A549 (cell line): ENCODE measurements at regions not wholly inside any gene's neighbourhood (a gene's known extent, or its start where the extent isn't known, plus 50 kb on each side); places are given as distances from the start of the nearest gene placed in this dataset.

Experiments used
- ATAC-seq, 2 experiments: fragments of 200-7000 bp in 1 of 2; fragments of >200 bp in 1 of 2; cut with Nextera tagmentation in 1 of 2; cut with Tn5 transposase in 1 of 2; 3 replicates each; pipeline versions ENCODE4 v1.8.0 to v1.9.1; 2018 to 2020; ENCODE audit warnings: mild to moderate bottlenecking in 1 of 2, moderate library complexity in 1 of 2
- CTCF ChIA-PET: fragments of 300-600 bp; sonication (Branson Sonifier 250); formaldehyde crosslinking; extraction: SDS; loops from one replicate; lab custom pipeline; 2021; ENCODE audit warnings: antibody characterized with exemption, inconsistent platforms; lab: Yijun Ruan, JAX
- POLR2A ChIA-PET: fragments of 350-600 bp; formaldehyde crosslinking; extraction: SDS; loops from one replicate; lab custom pipeline; 2021; ENCODE audit warnings: antibody characterized with exemption, inconsistent platforms; lab: Yijun Ruan, JAX
- DNase-seq, 2 experiments: peaks; one replicate each; pipeline versions ENCODE4 v3.0.0 to v3.0.0-alpha.2; 2011 to 2016; ENCODE audit warnings: low read depth in 1 of 2, low spot score in 1 of 2
- FAIRE-seq: peaks from 2 replicates; lab custom pipeline; 2011; peaks lifted over from hg19 to GRCh38; lab: Jason Lieb, UNC
- H3K27ac ChIP-seq, 2 experiments: fragments of >200 bp; sonication (Bioruptor Twin); formaldehyde crosslinking; 3 replicates each; pipeline ENCODE4 v1.5.1; 2016 to 2017
- H3K4me1 ChIP-seq: fragments of >200 bp; sonication (Bioruptor Twin); formaldehyde crosslinking; 3 replicates; pipeline ENCODE4 v1.6.1; 2016
- H3K4me2 ChIP-seq: fragments of >200 bp; sonication (Bioruptor Twin); formaldehyde crosslinking; 3 replicates; pipeline ENCODE4 v1.6.1; 2016
- H3K4me3 ChIP-seq: fragments of >200 bp; sonication (Bioruptor Twin); formaldehyde crosslinking; 3 replicates; pipeline ENCODE4 v1.5.1; 2016
- H3K9me3 ChIP-seq: fragments of >200 bp; sonication (Bioruptor Twin); formaldehyde crosslinking; 3 replicates; pipeline ENCODE4 v1.6.1; 2016
- CBX8 ChIP-seq: fragments of 200-600 bp; sonication (generic); IDR thresholded peaks from 2 replicates; pipeline ENCODE4 v1.6.1; 2016
- CEBPB ChIP-seq, 2 experiments: fragments of >200 bp in 1 of 2; sonication (Bioruptor Twin) in 1 of 2; formaldehyde crosslinking in 1 of 2; IDR thresholded peaks; 2 replicates each; pipeline ENCODE4 v1.6.1; 2012 to 2016
- CTCF ChIP-seq: fragments of >200 bp; sonication (Bioruptor Twin); formaldehyde crosslinking; IDR thresholded peaks from 3 replicates; pipeline ENCODE4 v1.5.1; 2016
- EHF ChIP-seq: fragments of 250-450 bp; sonication (Bioruptor Pico); IDR thresholded peaks from 2 replicates; pipeline ENCODE4 v1.5.0; 2020; ENCODE audit warnings: mild to moderate bottlenecking
- EHMT2 ChIP-seq: fragments of 200-600 bp; sonication (generic); IDR thresholded peaks from 2 replicates; pipeline ENCODE4 v1.6.1; 2016; ENCODE audit warnings: antibody characterized with exemption, low read depth, mild to moderate bottlenecking, moderate library complexity
- EP300 ChIP-seq, 2 experiments: fragments of >200 bp; sonication (Bioruptor Twin); formaldehyde crosslinking; IDR thresholded peaks; 2 replicates in 1 of 2; 3 replicates in 1 of 2; pipeline ENCODE4 v1.6.1; 2016 to 2017
- ESRRA ChIP-seq: fragments of 150-350 bp; IDR thresholded peaks from 2 replicates; pipeline ENCODE4 v1.6.1; 2014; ENCODE audit warnings: mild to moderate bottlenecking, low read length, borderline replicate concordance
- FOSL2 ChIP-seq, 2 experiments: fragments of 450-650 bp in 1 of 2; fragments of >200 bp in 1 of 2; sonication (Bioruptor Twin) in 1 of 2; formaldehyde crosslinking; IDR thresholded peaks; 2 replicates each; pipeline versions ENCODE4 v1.5.0 to v1.6.1; 2016 to 2020; ENCODE audit warnings: mild to moderate bottlenecking in 1 of 2, moderate library complexity in 1 of 2
- HES2 ChIP-seq: fragments of >200 bp; sonication (Bioruptor Twin); formaldehyde crosslinking; IDR thresholded peaks from 2 replicates; pipeline ENCODE4 v1.6.1; 2016
- HMGXB4 ChIP-seq: fragments of 250-450 bp; sonication (Bioruptor Pico); IDR thresholded peaks from 2 replicates; pipeline ENCODE4 v1.5.0; 2021; ENCODE audit warnings: mild to moderate bottlenecking, moderate library complexity, borderline replicate concordance
- HOXA7 ChIP-seq: fragments of 250-450 bp; sonication (Bioruptor Pico); IDR thresholded peaks from 2 replicates; pipeline ENCODE4 v1.5.0; 2020; ENCODE audit warnings: mild to moderate bottlenecking, moderate library complexity
- HOXB5 ChIP-seq: fragments of 250-450 bp; sonication (Bioruptor Pico); IDR thresholded peaks from 2 replicates; pipeline ENCODE4 v1.5.0; 2020; ENCODE audit warnings: mild to moderate bottlenecking, moderate library complexity
- JUNB ChIP-seq: fragments of >200 bp; sonication (Bioruptor Twin); formaldehyde crosslinking; IDR thresholded peaks from 2 replicates; pipeline ENCODE4 v1.6.1; 2016
- KDM5A ChIP-seq: fragments of 200-600 bp; sonication (generic); IDR thresholded peaks from 2 replicates; pipeline ENCODE4 v1.6.1; 2016; ENCODE audit warnings: antibody characterized with exemption, mild to moderate bottlenecking
- MAFK ChIP-seq: fragments of 450-650 bp; IDR thresholded peaks from 2 replicates; pipeline ENCODE4 v1.6.1; 2014; ENCODE audit not compliant: partially characterized antibody
- MAX ChIP-seq: IDR thresholded peaks from 2 replicates; pipeline ENCODE4 v1.6.1; 2012
- MAZ ChIP-seq: fragments of 150-350 bp; IDR thresholded peaks from 2 replicates; pipeline ENCODE4 v1.6.1; 2014; ENCODE audit warnings: antibody characterized with exemption, low read depth, low read length, borderline replicate concordance
- MYC ChIP-seq: IDR thresholded peaks from 2 replicates; pipeline ENCODE4 v1.6.1; 2012; ENCODE audit warnings: mild to moderate bottlenecking, inconsistent platforms, low read length, improper control_type of control experiment, borderline replicate concordance
- NR3C1 ChIP-seq: fragments of >200 bp; sonication (Bioruptor Twin); formaldehyde crosslinking; IDR thresholded peaks from 3 replicates; pipeline ENCODE4 v1.6.1; 2017
- PHF8 ChIP-seq: fragments of 200-600 bp; sonication (generic); IDR thresholded peaks from 2 replicates; pipeline ENCODE4 v1.6.1; 2016; ENCODE audit warnings: low read depth, mild to moderate bottlenecking, antibody characterized with exemption, moderate library complexity, borderline replicate concordance
- POLR2A ChIP-seq: IDR thresholded peaks from 2 replicates; pipeline ENCODE4 v1.6.1; 2012; ENCODE audit warnings: mild to moderate bottlenecking, low read length
- RAD21 ChIP-seq, 2 experiments: fragments of >200 bp in 1 of 2; sonication (Bioruptor Twin) in 1 of 2; formaldehyde crosslinking in 1 of 2; IDR thresholded peaks in 1 of 2; conservative IDR thresholded peaks in 1 of 2; 2 replicates in 1 of 2; 3 replicates in 1 of 2; pipeline ENCODE4 v1.6.1; 2012 to 2018; ENCODE audit warnings: inconsistent platforms in 1 of 2
- RARB ChIP-seq: fragments of 250-450 bp; sonication (Bioruptor Pico); IDR thresholded peaks from 2 replicates; pipeline ENCODE4 v1.8.0; 2021; ENCODE audit warnings: mild to moderate bottlenecking, moderate library complexity
- RNF2 ChIP-seq: fragments of 200-600 bp; sonication (generic); IDR thresholded peaks from 2 replicates; pipeline ENCODE4 v1.6.1; 2016; ENCODE audit warnings: low read depth, mild to moderate bottlenecking, antibody characterized with exemption, moderate library complexity, borderline replicate concordance
- SMC3 ChIP-seq: fragments of >200 bp; sonication (Bioruptor Twin); formaldehyde crosslinking; IDR thresholded peaks from 3 replicates; pipeline ENCODE4 v1.6.1; 2018; ENCODE audit warnings: inconsistent platforms
- SREBF2 ChIP-seq: fragments of 450-650 bp; IDR thresholded peaks from 2 replicates; pipeline ENCODE4 v1.6.1; 2014; ENCODE audit warnings: mild to moderate bottlenecking, moderate library complexity
- TFCP2L1 ChIP-seq: fragments of 250-450 bp; sonication (Bioruptor Pico); IDR thresholded peaks from 2 replicates; pipeline ENCODE4 v1.5.0; 2021; ENCODE audit warnings: mild to moderate bottlenecking
- TP53 ChIP-seq: fragments of 250-450 bp; sonication (Bioruptor Pico); IDR thresholded peaks from 2 replicates; pipeline ENCODE4 v1.5.0; 2021; ENCODE audit warnings: mild to moderate bottlenecking, moderate library complexity
- USF2 ChIP-seq: fragments of 450-650 bp; IDR thresholded peaks from 2 replicates; pipeline ENCODE4 v1.6.1; 2014; ENCODE audit warnings: antibody characterized with exemption
- ZSCAN20 ChIP-seq: fragments of 250-450 bp; sonication (Bioruptor Pico); IDR thresholded peaks from 2 replicates; pipeline ENCODE4 v1.8.0; 2022; ENCODE audit warnings: mild to moderate bottlenecking, moderate library complexity
- WGBS: methylation state at CpG from one replicate; pipeline ENCODE4 v1.1.6; 2017; ENCODE audit errors: missing lambda C conversion rate; 5-methylcytosine and 5-hydroxymethylcytosine counted together

- WGBS = 76% methylated on average over 4 of the region's 5 CpGs
- POLR2A ChIA-PET = no interaction called here
- Histone ChIP-seq H3K9me3 (no peaks in the 10 kb centered on the region), H3K4me1 (no peaks in the 10 kb centered on the region), H3K27ac (no peak overlapping the region), H3K4me2 (no peak overlapping the region), H3K4me3 (no peak overlapping the region)
- DNase-seq (no peak), ATAC-seq (no peak), FAIRE-seq (no peak)
- CTCF ChIA-PET = interaction anchor here (2.3 kb wide), 1 partner anchor 10 kb away, joined by 11 read pairs; no protein-coding TSS in a partner anchor
- TF ChIP-seq USF2 = no peak
- TF ChIP-seq HOXB5 (CRISPR knock-in tag) = no peak
- no peak for TF ChIP-seq RAD21 (conservative IDR thresholded peaks at IDR 0.05 in 1 of 2, IDR thresholded peaks at IDR 0.05 in 1 of 2)
- TF ChIP-seq RNF2 = no peak
- no peak for TF ChIP-seq PHF8
- TF ChIP-seq MAFK = no peak
- no peak for TF ChIP-seq SMC3
- no peak for TF ChIP-seq ZSCAN20
- no peak for TF ChIP-seq CBX8
- TF ChIP-seq RARB (CRISPR knock-in tag) = no peak
- TF ChIP-seq HOXA7 = no peak
- TF ChIP-seq HMGXB4 (CRISPR knock-in tag) = no peak
- TF ChIP-seq ESRRA = no peak
- no peak for TF ChIP-seq MAX
- no peak for TF ChIP-seq NR3C1
- no peak for TF ChIP-seq EHMT2
- TF ChIP-seq TP53 = no peak
- no peak for TF ChIP-seq HES2
- no peak for TF ChIP-seq CTCF
- TF ChIP-seq EP300 (IDR thresholded peaks at IDR 0.05) = no peak
Measured at GRCh38 chr1:54479251-54479650, 68.8 kb upstream of the ACOT11 start.

- H3K4me3 ChIP-seq = no peak overlapping the region
- no peak overlapping the region for H3K27ac ChIP-seq
- H3K4me1 ChIP-seq = no peaks in the 10 kb centered on the region
- POLR2A ChIA-PET = no interaction called here
- H3K4me2 ChIP-seq = no peak overlapping the region
- FAIRE-seq (no peak), ATAC-seq (no peak), DNase-seq (no peak)
- H3K9me3 ChIP-seq = no peaks in the 10 kb centered on the region
- 68% methylated on average over 6 of the region's 6 CpGs for WGBS
- TF ChIP-seq FOSL2 (IDR thresholded peaks at IDR 0.05) = no peak
- TF ChIP-seq FOSL2 (CRISPR knock-in tag; IDR thresholded peaks at IDR 0.05) = no peak
- TF ChIP-seq MYC = no peak
- TF ChIP-seq EHF (CRISPR knock-in tag) = no peak
- TF ChIP-seq CEBPB (IDR thresholded peaks at IDR 0.05) = no peak
- TF ChIP-seq KDM5A = no peak
- TF ChIP-seq RNF2 = no peak
- TF ChIP-seq ZSCAN20 = no peak
- no peak for TF ChIP-seq TFCP2L1
- no peak for TF ChIP-seq JUNB
- no peak for TF ChIP-seq POLR2A
- TF ChIP-seq MAZ = no peak
- TF ChIP-seq HES2 = no peak
- no peak for TF ChIP-seq ESRRA
- TF ChIP-seq NR3C1 = no peak
- TF ChIP-seq SREBF2 = no peak
- CTCF ChIA-PET = interaction anchor here (1.1 kb wide), 1 partner anchor 13 kb away, joined by 4 read pairs; no protein-coding TSS in a partner anchor
Measured at GRCh38 chr1:54477153-54477561, 70.9 kb upstream of the ACOT11 start.
